GM10266 (cell line): ENCODE measurements at regions not wholly inside any gene's neighbourhood (a gene's known extent, or its start where the extent isn't known, plus 50 kb on each side); places are given as distances from the start of the nearest gene placed in this dataset.

Source experiments
- DNase-seq: peaks from one replicate; pipeline ENCODE4 v3.0.0; 2012; ENCODE audit errors: extremely low spot score
- CTCF ChIP-seq: IDR thresholded peaks from 2 replicates; pipeline ENCODE4 v1.5.1; 2012; ENCODE audit warnings: mild to moderate bottlenecking, low read depth; ENCODE audit not compliant: control insufficient read depth, insufficient read depth; ENCODE audit errors: missing control alignments

- no peak for TF ChIP-seq CTCF
- no peak for DNase-seq
Measured at GRCh38 chr7:34240417-34240816, 335.1 kb downstream of the BMPER start.

GRCh38 chr7:34242391-34242790 lies 337.1 kb downstream of the BMPER start:
- no peak for TF ChIP-seq CTCF
- DNase-seq = no peak

- DNase-seq = no peak
- no peak for TF ChIP-seq CTCF
Measured at GRCh38 chr7:34245246-34245645, 339.9 kb downstream of the BMPER start.

GRCh38 chr7:34247468-34247867 lies 342.1 kb downstream of the BMPER start:
- DNase-seq = no peak
- TF ChIP-seq CTCF = no peak

- DNase-seq = no peak
- TF ChIP-seq CTCF = no peak
Measured at GRCh38 chr7:34249192-34249591, 343.9 kb downstream of the BMPER start.

GRCh38 chr7:34260279-34260678 lies 354.9 kb downstream of the BMPER start:
- no peak for DNase-seq
- no peak for TF ChIP-seq CTCF

GRCh38 chr7:34263168-34263567 lies 357.8 kb downstream of the BMPER start:
- DNase-seq = no peak
- no peak for TF ChIP-seq CTCF

GRCh38 chr7:34269084-34269483 lies 363.7 kb downstream of the BMPER start:
- no peak for TF ChIP-seq CTCF
- DNase-seq = no peak
